Activated CD8-positive, alpha-beta memory T cell treated with anti-CD3 and anti-CD28 coated beads for 48 hours (primary cell): ENCODE measurements at regions not wholly inside any gene's neighbourhood (a gene's known extent, or its start where the extent isn't known, plus 50 kb on each side); places are given as distances from the start of the nearest gene placed in this dataset.

Experiments
- DNase-seq, 3 experiments: peaks; one replicate each; pipeline ENCODE4 v3.0.0-alpha.2; 2020; ENCODE audit warnings: low read depth in 2 of 3, low spot score in 2 of 3

GRCh38 chr2:2422621-2423020, 91.5 kb upstream of the MYT1L start:
- no peak for DNase-seq

DNA sequence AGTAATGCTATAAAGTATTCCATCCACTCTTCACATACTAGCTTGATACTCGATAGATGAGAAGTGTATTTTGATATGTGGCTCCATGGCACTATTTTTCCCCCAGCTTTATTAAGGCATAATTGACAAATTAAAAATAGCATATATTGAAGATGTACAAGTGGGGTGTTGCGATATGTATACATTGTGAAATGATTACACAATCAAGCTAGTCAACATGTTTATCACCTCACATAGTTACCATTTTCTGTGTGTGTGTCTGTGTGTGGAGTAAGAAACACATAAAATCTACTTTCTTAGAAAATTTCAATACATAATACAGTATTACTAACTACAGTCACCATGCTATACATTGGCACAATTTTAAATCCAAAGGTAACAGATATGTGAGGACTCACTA, 82.5 kb upstream of the MYT1L start:
- DNase-seq = no peak

- DNase-seq = no peak
These were observed 79.9 kb upstream of the MYT1L start for GRCh38 chr2:2410987-2411386.

DNA sequence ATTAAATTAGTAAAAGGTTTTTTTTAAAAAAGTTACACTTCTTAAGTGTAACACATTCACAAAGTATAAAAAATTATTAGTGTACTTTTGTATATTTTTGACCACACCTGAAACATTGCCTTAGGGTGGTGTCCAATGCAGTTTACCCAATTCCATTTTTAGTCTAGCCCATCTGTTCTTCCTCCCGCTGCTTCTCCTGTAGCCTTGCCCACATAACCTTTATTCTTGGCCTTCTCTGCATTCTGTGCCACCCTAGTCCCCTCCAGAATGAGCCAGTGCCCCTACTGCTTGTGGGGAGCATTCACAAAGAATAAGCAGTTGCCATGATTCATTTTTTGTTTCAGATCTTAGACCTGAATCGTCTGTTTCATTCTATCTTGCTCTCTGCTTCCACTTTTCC, 78.4 kb upstream of the MYT1L start:
- DNase-seq = no peak

DNA sequence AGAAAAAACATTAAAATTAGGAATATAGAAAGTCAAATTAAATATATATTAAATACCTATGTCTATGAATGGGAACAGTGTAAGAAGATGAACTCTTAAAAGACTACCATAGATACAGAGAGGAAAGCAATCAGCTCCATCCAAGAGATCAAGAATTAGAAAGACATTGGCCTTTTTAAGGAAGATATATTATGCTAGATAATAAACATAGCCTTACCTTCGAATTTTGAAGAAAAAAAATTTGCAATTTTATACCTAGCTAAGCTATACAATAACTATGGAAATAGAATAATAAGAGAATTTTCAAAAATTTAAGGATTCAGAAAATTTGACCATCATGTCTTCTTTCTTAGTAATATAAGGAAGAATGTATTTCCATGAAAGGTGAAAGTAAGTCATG, 74.7 kb upstream of the MYT1L start:
- DNase-seq = no peak

GRCh38 chr2:2400286-2401038, 69.4 kb upstream of the MYT1L start:
- DNase-seq = no peak

DNA sequence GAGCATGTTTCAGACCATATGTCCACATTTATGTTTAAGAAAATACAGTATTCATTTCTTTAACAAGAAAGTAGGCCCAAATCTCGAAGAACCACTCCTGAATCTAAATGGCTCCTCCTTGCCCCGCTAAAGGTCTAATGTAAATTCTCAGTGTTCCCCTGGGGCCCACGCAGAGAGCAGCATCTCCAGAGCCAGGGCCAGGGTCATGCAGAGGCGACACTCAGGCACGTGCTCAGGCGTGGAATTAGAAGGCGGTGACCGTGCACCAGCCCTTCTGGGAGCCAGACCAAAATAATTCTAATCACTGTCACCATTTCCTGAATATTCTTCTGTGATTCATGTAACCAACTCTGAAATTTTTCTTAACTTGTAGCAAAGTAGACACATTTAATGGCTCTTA, 68.3 kb upstream of the MYT1L start:
- no peak for DNase-seq

DNA sequence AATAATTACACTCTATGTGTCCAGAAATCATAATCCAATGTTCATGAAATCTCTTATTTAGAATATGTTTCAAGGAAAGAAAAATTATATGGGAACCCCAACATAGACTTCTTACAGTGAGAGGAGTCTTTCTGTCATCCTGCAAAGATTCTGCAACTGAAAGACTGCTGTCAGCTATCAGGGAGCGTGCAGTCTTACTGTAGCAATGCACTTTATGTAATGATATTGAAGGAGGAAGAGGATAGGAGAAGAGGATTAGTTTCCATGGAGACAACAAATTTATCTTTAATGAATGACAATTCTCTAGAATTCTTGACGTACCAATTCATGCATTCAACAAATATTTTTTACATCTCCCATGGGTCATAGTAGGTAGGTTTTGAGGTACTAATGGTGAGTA, 61.3 kb upstream of the MYT1L start:
- DNase-seq = no peak

- DNase-seq = no peak
These were observed 58.1 kb upstream of the MYT1L start for GRCh38 chr2:2389215-2389614.
